GM12892 (cell line): ENCODE measurements at regions not wholly inside any gene's neighbourhood (a gene's known extent, or its start where the extent isn't known, plus 50 kb on each side); places are given as distances from the start of the nearest gene placed in this dataset.

Experiments
- POLR2A ChIP-seq: IDR thresholded peaks from 2 replicates; pipeline ENCODE4 v1.6.1; 2011; ENCODE audit warnings: low read depth, low read length, control low read depth
- POLR2AphosphoS5 ChIP-seq: IDR thresholded peaks from 2 replicates; pipeline ENCODE4 v1.6.1; 2011; ENCODE audit warnings: low read depth, low read length, control low read depth

- TF ChIP-seq POLR2A, result no peak
- no peak for TF ChIP-seq POLR2AphosphoS5
Measured at GRCh38 chr1:175829845-175830244, 86.5 kb upstream of the TNR start.
